GM23338 (cell line): ENCODE measurements at regions not wholly inside any gene's neighbourhood (a gene's known extent, or its start where the extent isn't known, plus 50 kb on each side); places are given as distances from the start of the nearest gene placed in this dataset.
A peak's percentile ranks its signal among the peaks of the same experiment; 100 is the strongest.

Experiments
- ATAC-seq: fragments of 200-7000 bp; cut with Tn5 transposase; 3 replicates; pipeline ENCODE4 v1.9.1; 2020
- DNase-seq: peaks from one replicate; pipeline ENCODE4 v3.0.0-alpha.2; 2015; ENCODE audit warnings: low spot score
- H2AFZ ChIP-seq: fragments of 200-600 bp; sonication (generic); 2 replicates; pipeline ENCODE4 v1.8.0; 2016; ENCODE audit warnings: antibody characterized with exemption, mild to moderate bottlenecking, moderate library complexity
- H3F3A ChIP-seq: fragments of 200-600 bp; sonication (generic); replicated peaks from 2 replicates; pipeline ENCODE4 v1.8.0; 2017; ENCODE audit warnings: antibody characterized with exemption, mixed run types, low read depth
- H3K27ac ChIP-seq: fragments of 200-600 bp; sonication (generic); 2 replicates; pipeline ENCODE4 v1.6.1; 2016; ENCODE audit warnings: low read depth
- H3K27me3 ChIP-seq: fragments of 200-600 bp; sonication (generic); 2 replicates; pipeline ENCODE4 v1.8.0; 2016; ENCODE audit warnings: mild to moderate bottlenecking, mixed run types, moderate library complexity; ENCODE audit not compliant: insufficient read depth
- H3K36me3 ChIP-seq: fragments of 200-600 bp; sonication (generic); 2 replicates; pipeline ENCODE4 v1.8.0; 2016; ENCODE audit warnings: mild to moderate bottlenecking; ENCODE audit not compliant: insufficient read depth
- H3K4me1 ChIP-seq: fragments of 200-600 bp; sonication (generic); 2 replicates; pipeline ENCODE4 v1.8.0; 2016; ENCODE audit warnings: mild to moderate bottlenecking, moderate library complexity; ENCODE audit not compliant: insufficient read depth
- H3K4me2 ChIP-seq: fragments of 200-600 bp; sonication (generic); 2 replicates; pipeline ENCODE4 v1.7.1; 2017; ENCODE audit warnings: mixed run types
- H3K4me3 ChIP-seq: fragments of 200-600 bp; sonication (generic); 2 replicates; pipeline ENCODE4 v1.6.1; 2016; ENCODE audit warnings: mixed run types
- H3K79me2 ChIP-seq: fragments of 200-600 bp; sonication (generic); replicated peaks from 2 replicates; pipeline ENCODE4 v1.8.0; 2017; ENCODE audit warnings: mild to moderate bottlenecking; ENCODE audit not compliant: insufficient read depth
- H3K9me2 ChIP-seq: fragments of 200-600 bp; sonication (generic); 2 replicates; pipeline ENCODE4 v1.8.0; 2017; ENCODE audit not compliant: insufficient read depth
- H4K20me1 ChIP-seq: fragments of 200-600 bp; sonication (generic); replicated peaks from 2 replicates; pipeline ENCODE4 v1.8.0; 2017; ENCODE audit warnings: mild to moderate bottlenecking; ENCODE audit not compliant: insufficient read depth
- H3K27ac Mint-ChIP-seq: 2 replicates; pipeline ENCODE4 v1.8.0; 2020; ENCODE audit warnings: inconsistent platforms, mild to moderate bottlenecking, moderate library complexity, mixed read lengths
- H3K27me3 Mint-ChIP-seq: 3 replicates; pipeline ENCODE4 v1.8.0; 2022; ENCODE audit warnings: low read depth, mild to moderate bottlenecking, moderate library complexity, mixed read lengths, inconsistent platforms; ENCODE audit not compliant: insufficient read depth, poor library complexity
- H3K36me3 Mint-ChIP-seq: 3 replicates; pipeline ENCODE4 v1.8.0; 2021; ENCODE audit warnings: low read depth, mild to moderate bottlenecking, inconsistent platforms, moderate library complexity, mixed read lengths
- H3K4me1 Mint-ChIP-seq: 3 replicates; pipeline ENCODE4 v1.8.0; 2020; ENCODE audit warnings: mild to moderate bottlenecking, inconsistent platforms, mixed read lengths
- H3K4me3 Mint-ChIP-seq: 3 replicates; pipeline ENCODE4 v1.8.0; 2021; ENCODE audit warnings: moderate library complexity, mild to moderate bottlenecking, inconsistent platforms, mixed read lengths
- H3K9me3 Mint-ChIP-seq: 3 replicates; pipeline ENCODE4 v1.8.0; 2020; ENCODE audit warnings: moderate library complexity, mild to moderate bottlenecking, inconsistent platforms, mixed read lengths
- CTCF ChIP-seq, 2 experiments: fragments of 200-600 bp in 1 of 2; sonication (generic) in 1 of 2; conservative IDR thresholded peaks; 2 replicates each; pipeline versions ENCODE4 v1.5.1 to v1.6.1; 2016 to 2017; ENCODE audit warnings: antibody characterized with exemption in 2 of 2, low read depth in 2 of 2, mild to moderate bottlenecking in 2 of 2, moderate library complexity in 1 of 2
- ETS1 ChIP-seq: IDR thresholded peaks from 2 replicates; pipeline ENCODE4 v1.6.1; 2016; ENCODE audit warnings: antibody characterized with exemption
- EZH2 ChIP-seq: fragments of 200-600 bp; sonication (generic); IDR thresholded peaks from one replicate; pipeline ENCODE4 v1.8.0; 2017; ENCODE audit warnings: antibody characterized with exemption, mild to moderate bottlenecking, low read depth; ENCODE audit not compliant: unreplicated experiment
- EZH2phosphoT487 ChIP-seq: fragments of 200-600 bp; sonication (generic); IDR thresholded peaks from one replicate; pipeline ENCODE4 v1.8.1; 2018; ENCODE audit warnings: antibody characterized with exemption; ENCODE audit not compliant: unreplicated experiment
- JUNB ChIP-seq: IDR thresholded peaks from one replicate; pipeline ENCODE4 v1.6.1; 2016; ENCODE audit warnings: antibody characterized with exemption; ENCODE audit not compliant: unreplicated experiment
- NANOG ChIP-seq: IDR thresholded peaks from 2 replicates; pipeline ENCODE4 v1.6.1; 2016; ENCODE audit warnings: antibody characterized with exemption, borderline replicate concordance
- POLR2AphosphoS5 ChIP-seq: IDR thresholded peaks from 2 replicates; pipeline ENCODE4 v1.6.1; 2016; ENCODE audit warnings: antibody characterized with exemption, low read depth
- REST ChIP-seq: IDR thresholded peaks from one replicate; pipeline ENCODE4 v1.6.1; 2018; ENCODE audit warnings: antibody characterized with exemption; ENCODE audit not compliant: unreplicated experiment
- STAT1 ChIP-seq: IDR thresholded peaks from one replicate; pipeline ENCODE4 v1.6.1; 2016; ENCODE audit warnings: antibody characterized with exemption; ENCODE audit not compliant: unreplicated experiment
- ZNF114 ChIP-seq: fragments of 250-450 bp; sonication (Bioruptor Pico); IDR thresholded peaks from 2 replicates; pipeline ENCODE4 v1.5.0; 2020; ENCODE audit warnings: mild to moderate bottlenecking, moderate library complexity
- ZNF331 ChIP-seq: fragments of 250-450 bp; sonication (Bioruptor Pico); IDR thresholded peaks from 2 replicates; pipeline ENCODE4 v1.5.0; 2020; ENCODE audit warnings: low read depth, mild to moderate bottlenecking, moderate library complexity

GRCh38 chr5:125575891-125576505 is 829.6 kb upstream of the ZNF608 start:
- Histone ChIP-seq H3K4me1 (peaks cover 17% of the 10 kb centered on the region), H4K20me1 (no peaks in the 10 kb centered on the region), H3K79me2 (no peaks in the 10 kb centered on the region), H3K27ac (no peak overlapping the region), H3F3A (no peaks in the 10 kb centered on the region), H3K9me2 (no peaks in the 10 kb centered on the region; the same call in 1 of the 2 replicates), H3K27me3 (no peaks in the 10 kb centered on the region), H3K36me3 (no peaks in the 10 kb centered on the region), H2AFZ (peak overlapping the region; percentile 96), H3K4me2 (peak overlapping the region; percentile 65), H3K4me3 (no peak overlapping the region)
- peaks cover 30% of the 10 kb centered on the region for H3K4me1 Mint-ChIP-seq
- TF ChIP-seq POLR2AphosphoS5 (no peak), STAT1 (no peak), EZH2phosphoT487 (no peak), NANOG (no peak), ZNF114 (CRISPR knock-in tag) (no peak), EZH2 (no peak), REST (no peak), CTCF (conservative IDR thresholded peaks at IDR 0.05; ENCODE audit: low read depth in 2 of 2) (0 out of 4 replicates have a peak, but pooled peaks of 1 of the 2 experiments have one; percentile 13)
- peaks cover 9% of the 10 kb centered on the region for H3K9me3 Mint-ChIP-seq
- no peak overlapping the region for H3K27ac Mint-ChIP-seq
- peak; percentile 55 for DNase-seq
- peaks cover 6% of the 10 kb centered on the region; the same call in 2 of the 3 replicates for H3K36me3 Mint-ChIP-seq
- no peak overlapping the region for H3K4me3 Mint-ChIP-seq
- peak; percentile 95 for ATAC-seq
- peaks cover 2% of the 10 kb centered on the region for H3K27me3 Mint-ChIP-seq

GRCh38 chr5:125576822-125577221 is 830.4 kb upstream of the ZNF608 start:
- Mint-ChIP-seq H3K4me3 (no peak overlapping the region), H3K4me1 (peaks cover 30% of the 10 kb centered on the region), H3K27me3 (peaks cover 2% of the 10 kb centered on the region), H3K27ac (no peak overlapping the region), H3K36me3 (peaks cover 5% of the 10 kb centered on the region; the same call in 2 of the 3 replicates), H3K9me3 (peaks cover 6% of the 10 kb centered on the region)
- Histone ChIP-seq H3K4me1 (peaks cover 17% of the 10 kb centered on the region), H4K20me1 (no peaks in the 10 kb centered on the region), H3K27ac (no peak overlapping the region), H3K9me2 (no peaks in the 10 kb centered on the region), H3K4me2 (no peak overlapping the region), H3K36me3 (no peaks in the 10 kb centered on the region), H3K4me3 (no peak overlapping the region), H3F3A (no peaks in the 10 kb centered on the region), H3K27me3 (no peaks in the 10 kb centered on the region), H3K79me2 (no peaks in the 10 kb centered on the region), H2AFZ (no peak overlapping the region)
- ATAC-seq (no peak), DNase-seq (no peak)
- TF ChIP-seq EZH2phosphoT487, result no peak
- no peak for TF ChIP-seq JUNB
- TF ChIP-seq ETS1, result no peak
- TF ChIP-seq EZH2, result no peak
- TF ChIP-seq CTCF (conservative IDR thresholded peaks at IDR 0.05; ENCODE audit: low read depth in 2 of 2), result no peak
- no peak for TF ChIP-seq ZNF114 (CRISPR knock-in tag)
- TF ChIP-seq ZNF331 (CRISPR knock-in tag), result no peak
- TF ChIP-seq POLR2AphosphoS5, result no peak
